A549 (cell line): ENCODE measurements at regions not wholly inside any gene's neighbourhood (a gene's known extent, or its start where the extent isn't known, plus 50 kb on each side); places are given as distances from the start of the nearest gene placed in this dataset.

Experiments
- CBX8 ChIP-seq: fragments of 200-600 bp; sonication (generic); IDR thresholded peaks from 2 replicates; pipeline ENCODE4 v1.6.1; 2016
- CTCF ChIP-seq: fragments of >200 bp; sonication (Bioruptor Twin); formaldehyde crosslinking; IDR thresholded peaks from 3 replicates; pipeline ENCODE4 v1.5.1; 2016
- EP300 ChIP-seq, 2 experiments: fragments of >200 bp; sonication (Bioruptor Twin); formaldehyde crosslinking; IDR thresholded peaks; 2 replicates in 1 of 2; 3 replicates in 1 of 2; pipeline ENCODE4 v1.6.1; 2016 to 2017
- JUN ChIP-seq, 2 experiments: fragments of >200 bp; sonication (Bioruptor Twin); formaldehyde crosslinking; IDR thresholded peaks; 2 replicates in 1 of 2; 3 replicates in 1 of 2; pipeline ENCODE4 v1.6.1; 2016 to 2017
- JUNB ChIP-seq: fragments of >200 bp; sonication (Bioruptor Twin); formaldehyde crosslinking; IDR thresholded peaks from 2 replicates; pipeline ENCODE4 v1.6.1; 2016
- MYC ChIP-seq: IDR thresholded peaks from 2 replicates; pipeline ENCODE4 v1.6.1; 2012; ENCODE audit warnings: mild to moderate bottlenecking, inconsistent platforms, low read length, improper control_type of control experiment, borderline replicate concordance
- NFE2L2 ChIP-seq: fragments of 150-350 bp; conservative IDR thresholded peaks from 2 replicates; pipeline ENCODE4 v1.6.1; 2014; ENCODE audit warnings: low read length
- NR3C1 ChIP-seq: fragments of >200 bp; sonication (Bioruptor Twin); formaldehyde crosslinking; IDR thresholded peaks from 3 replicates; pipeline ENCODE4 v1.6.1; 2017
- PBX3 ChIP-seq: IDR thresholded peaks from 2 replicates; pipeline ENCODE4 v1.6.1; 2012
- POLR2A ChIP-seq: IDR thresholded peaks from 2 replicates; pipeline ENCODE4 v1.6.1; 2012; ENCODE audit warnings: mild to moderate bottlenecking, low read length
- RAD21 ChIP-seq, 2 experiments: fragments of >200 bp in 1 of 2; sonication (Bioruptor Twin) in 1 of 2; formaldehyde crosslinking in 1 of 2; IDR thresholded peaks in 1 of 2; conservative IDR thresholded peaks in 1 of 2; 2 replicates in 1 of 2; 3 replicates in 1 of 2; pipeline ENCODE4 v1.6.1; 2012 to 2018; ENCODE audit warnings: inconsistent platforms in 1 of 2
- RCOR1 ChIP-seq: fragments of 150-350 bp; IDR thresholded peaks from 2 replicates; pipeline ENCODE4 v1.6.1; 2014; ENCODE audit warnings: antibody characterized with exemption, low read length, low read depth
- RFX5 ChIP-seq: fragments of 450-650 bp; IDR thresholded peaks from 2 replicates; pipeline ENCODE4 v1.7.1; 2014; ENCODE audit warnings: antibody characterized with exemption, mild to moderate bottlenecking, moderate library complexity
- USF2 ChIP-seq: fragments of 450-650 bp; IDR thresholded peaks from 2 replicates; pipeline ENCODE4 v1.6.1; 2014; ENCODE audit warnings: antibody characterized with exemption

GRCh38 chr5:104018299-104018698 lies 455.7 kb upstream of the NUDT12 start:
- TF ChIP-seq CTCF, result no peak
- no peak for TF ChIP-seq JUN (IDR thresholded peaks at IDR 0.05)
- no peak for TF ChIP-seq PBX3
- TF ChIP-seq RCOR1, result no peak
- TF ChIP-seq USF2, result no peak
- TF ChIP-seq MYC, result no peak
- TF ChIP-seq POLR2A, result no peak
- no peak for TF ChIP-seq RFX5
- TF ChIP-seq NFE2L2, result no peak
- TF ChIP-seq NR3C1, result no peak
- no peak for TF ChIP-seq RAD21 (conservative IDR thresholded peaks at IDR 0.05 in 1 of 2, IDR thresholded peaks at IDR 0.05 in 1 of 2)
- no peak for TF ChIP-seq JUNB
- TF ChIP-seq EP300 (IDR thresholded peaks at IDR 0.05), result no peak
- no peak for TF ChIP-seq CBX8
